ENCODE measurements at regions not wholly inside any gene's neighbourhood (a gene's known extent, or its start where the extent isn't known, plus 50 kb on each side); places are given as distances from the start of the nearest gene placed in this dataset.

DNA sequence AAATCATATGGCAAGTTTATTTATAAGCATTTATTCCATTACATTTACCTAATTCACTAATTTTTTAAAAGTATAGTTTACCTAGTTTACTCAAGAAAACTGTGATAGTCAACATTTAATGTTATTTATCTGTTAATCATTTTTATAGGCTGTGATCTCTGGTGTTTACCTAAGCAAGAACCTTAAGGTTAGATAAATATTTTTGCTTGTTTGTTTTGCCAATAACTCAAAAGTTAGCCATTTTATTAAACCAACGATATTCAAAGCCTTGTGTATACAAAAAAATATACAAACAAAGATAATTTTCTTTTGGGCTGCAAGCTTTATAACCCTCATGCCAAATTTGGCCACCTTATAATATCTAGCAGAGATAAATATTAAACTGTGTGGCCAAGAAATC is 157.3 kb downstream of the SLCO1B3 start:
- intact Hi-C loops (cut with micrococcal nuclease) = no loop called here
- H3K4me3 ChIP-seq (replicated peaks in 1 of 2; ENCODE audit: low read depth in 1 of 2, low read length in 2 of 2) = no peak overlapping the region
- H3K36me3 ChIP-seq (ENCODE audit: control insufficient read depth in 1 of 2, insufficient read depth in 2 of 2, low read length in 2 of 2) = no peaks in the 10 kb centered on the region
- ChIA-PET RAD21 (ENCODE audit: low non-redundant PET in 1 of 2, low total read pairs in 2 of 2, uncharacterized antibody in 2 of 2, unreplicated experiment in 2 of 2) (no interaction called here), CTCF (no interaction called here), POLR2A (no interaction called here)
- no peaks in the 10 kb centered on the region for H3K79me2 ChIP-seq (ENCODE audit: insufficient read depth, low read length)
- no peaks in the 10 kb centered on the region; the same call in 1 of the 2 replicates for H4K20me1 ChIP-seq (ENCODE audit: insufficient read depth)
- H3K27me3 ChIP-seq (ENCODE audit: insufficient read depth, low read length) = no peaks in the 10 kb centered on the region
- no TSS peak for BruUV-seq (replicated peaks)
- H2AFZ ChIP-seq (ENCODE audit: low read depth, low read length, poor library complexity, severe bottlenecking) = no peak overlapping the region
- no peak overlapping the region for H3K4me2 ChIP-seq (ENCODE audit: low read length)
- no peaks in the 10 kb centered on the region; a peak in 1 of 4 replicates for H3K9me3 ChIP-seq (ENCODE audit: control insufficient read depth in 1 of 2, insufficient read depth in 1 of 2, low read depth in 1 of 2, low read length in 2 of 2)
- H3K9ac ChIP-seq (ENCODE audit: low read length) = no peak overlapping the region
- TF ChIP-seq FOSL1 (IDR thresholded peaks at IDR 0.05; ENCODE audit: low read depth) (no peak), CBX3 (IDR thresholded peaks at IDR 0.05; ENCODE audit: low read depth) (no peak), SIN3A (IDR thresholded peaks at IDR 0.05; ENCODE audit: low read depth) (no peak), JUND (IDR thresholded peaks at IDR 0.05) (no peak), RAD21 (IDR thresholded peaks at IDR 0.05; ENCODE audit: low read depth) (no peak), POLR2AphosphoS5 (IDR thresholded peaks at IDR 0.05; ENCODE audit: low read depth, low read length) (no peak), EZH2phosphoT487 (IDR thresholded peaks at IDR 0.05; ENCODE audit: borderline replicate concordance) (no peak), ZFX (IDR thresholded peaks at IDR 0.05) (no peak), YY1 (IDR thresholded peaks at IDR 0.05; ENCODE audit: extremely low read depth, insufficient replicate concordance, low read depth, low read length) (no peak)
- TF ChIP-seq, protein P1, sequence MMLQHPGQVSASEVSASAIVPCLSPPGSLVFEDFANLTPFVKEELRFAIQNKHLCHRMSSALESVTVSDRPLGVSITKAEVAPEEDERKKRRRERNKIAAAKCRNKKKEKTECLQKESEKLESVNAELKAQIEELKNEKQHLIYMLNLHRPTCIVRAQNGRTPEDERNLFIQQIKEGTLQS (IDR thresholded peaks at IDR 0.05) = no peak
- TF ChIP-seq, protein P2, sequence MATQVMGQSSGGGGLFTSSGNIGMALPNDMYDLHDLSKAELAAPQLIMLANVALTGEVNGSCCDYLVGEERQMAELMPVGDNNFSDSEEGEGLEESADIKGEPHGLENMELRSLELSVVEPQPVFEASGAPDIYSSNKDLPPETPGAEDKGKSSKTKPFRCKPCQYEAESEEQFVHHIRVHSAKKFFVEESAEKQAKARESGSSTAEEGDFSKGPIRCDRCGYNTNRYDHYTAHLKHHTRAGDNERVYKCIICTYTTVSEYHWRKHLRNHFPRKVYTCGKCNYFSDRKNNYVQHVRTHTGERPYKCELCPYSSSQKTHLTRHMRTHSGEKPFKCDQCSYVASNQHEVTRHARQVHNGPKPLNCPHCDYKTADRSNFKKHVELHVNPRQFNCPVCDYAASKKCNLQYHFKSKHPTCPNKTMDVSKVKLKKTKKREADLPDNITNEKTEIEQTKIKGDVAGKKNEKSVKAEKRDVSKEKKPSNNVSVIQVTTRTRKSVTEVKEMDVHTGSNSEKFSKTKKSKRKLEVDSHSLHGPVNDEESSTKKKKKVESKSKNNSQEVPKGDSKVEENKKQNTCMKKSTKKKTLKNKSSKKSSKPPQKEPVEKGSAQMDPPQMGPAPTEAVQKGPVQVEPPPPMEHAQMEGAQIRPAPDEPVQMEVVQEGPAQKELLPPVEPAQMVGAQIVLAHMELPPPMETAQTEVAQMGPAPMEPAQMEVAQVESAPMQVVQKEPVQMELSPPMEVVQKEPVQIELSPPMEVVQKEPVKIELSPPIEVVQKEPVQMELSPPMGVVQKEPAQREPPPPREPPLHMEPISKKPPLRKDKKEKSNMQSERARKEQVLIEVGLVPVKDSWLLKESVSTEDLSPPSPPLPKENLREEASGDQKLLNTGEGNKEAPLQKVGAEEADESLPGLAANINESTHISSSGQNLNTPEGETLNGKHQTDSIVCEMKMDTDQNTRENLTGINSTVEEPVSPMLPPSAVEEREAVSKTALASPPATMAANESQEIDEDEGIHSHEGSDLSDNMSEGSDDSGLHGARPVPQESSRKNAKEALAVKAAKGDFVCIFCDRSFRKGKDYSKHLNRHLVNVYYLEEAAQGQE (IDR thresholded peaks at IDR 0.05; ENCODE audit: low read depth) = no peak
- TF ChIP-seq, protein P3, sequence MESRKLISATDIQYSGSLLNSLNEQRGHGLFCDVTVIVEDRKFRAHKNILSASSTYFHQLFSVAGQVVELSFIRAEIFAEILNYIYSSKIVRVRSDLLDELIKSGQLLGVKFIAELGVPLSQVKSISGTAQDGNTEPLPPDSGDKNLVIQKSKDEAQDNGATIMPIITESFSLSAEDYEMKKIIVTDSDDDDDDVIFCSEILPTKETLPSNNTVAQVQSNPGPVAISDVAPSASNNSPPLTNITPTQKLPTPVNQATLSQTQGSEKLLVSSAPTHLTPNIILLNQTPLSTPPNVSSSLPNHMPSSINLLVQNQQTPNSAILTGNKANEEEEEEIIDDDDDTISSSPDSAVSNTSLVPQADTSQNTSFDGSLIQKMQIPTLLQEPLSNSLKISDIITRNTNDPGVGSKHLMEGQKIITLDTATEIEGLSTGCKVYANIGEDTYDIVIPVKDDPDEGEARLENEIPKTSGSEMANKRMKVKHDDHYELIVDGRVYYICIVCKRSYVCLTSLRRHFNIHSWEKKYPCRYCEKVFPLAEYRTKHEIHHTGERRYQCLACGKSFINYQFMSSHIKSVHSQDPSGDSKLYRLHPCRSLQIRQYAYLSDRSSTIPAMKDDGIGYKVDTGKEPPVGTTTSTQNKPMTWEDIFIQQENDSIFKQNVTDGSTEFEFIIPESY (IDR thresholded peaks at IDR 0.05; ENCODE audit: extremely low read depth, insufficient replicate concordance, low read length) = no peak
- H3K27ac ChIP-seq (ENCODE audit: low read depth, low read length) = no peak overlapping the region
- ATAC-seq (no peak), DNase-seq (ENCODE audit: low read depth, low spot score) (no peak)
- H3K4me1 ChIP-seq (ENCODE audit: control insufficient read depth in 1 of 2, insufficient read depth in 2 of 2, low read length in 2 of 2) = no peaks in the 10 kb centered on the region
- H3K9me2 ChIP-seq (ENCODE audit: insufficient read depth) = no peaks in the 10 kb centered on the region
